IgD-negative memory B cell (primary cell): ENCODE measurements at regions not wholly inside any gene's neighbourhood (a gene's known extent, or its start where the extent isn't known, plus 50 kb on each side); places are given as distances from the start of the nearest gene placed in this dataset.

ENCODE experiments used
- H3K27ac Mint-ChIP-seq, 3 donors: one replicate each; pipeline ENCODE4 v1.8.0; 2020 to 2022; ENCODE audit warnings: mild to moderate bottlenecking in 3 of 3, mixed read lengths in 3 of 3, moderate library complexity in 1 of 3
- H3K27me3 Mint-ChIP-seq: one replicate; pipeline ENCODE4 v1.8.0; 2021; ENCODE audit warnings: mixed read lengths
- H3K36me3 Mint-ChIP-seq: one replicate; pipeline ENCODE4 v1.8.0; 2020; ENCODE audit warnings: mild to moderate bottlenecking, mixed read lengths
- H3K4me1 Mint-ChIP-seq, 3 donors: one replicate each; pipeline ENCODE4 v1.8.0; 2020 to 2022; ENCODE audit warnings: mixed read lengths in 3 of 3, mild to moderate bottlenecking in 1 of 3
- H3K4me3 Mint-ChIP-seq, 4 donors: one replicate each; pipeline ENCODE4 v1.8.0; 2020 to 2022; ENCODE audit warnings: mild to moderate bottlenecking in 4 of 4, mixed read lengths in 4 of 4, moderate library complexity in 3 of 4
- H3K9me3 Mint-ChIP-seq, 3 donors: one replicate each; pipeline ENCODE4 v1.8.0; 2020 to 2021; ENCODE audit warnings: mixed read lengths in 3 of 3, mild to moderate bottlenecking in 1 of 3

GRCh38 chr2:133654949-133655348 lies 86.7 kb upstream of the NCKAP5 start:
- no peak overlapping the region for H3K27ac Mint-ChIP-seq
- no peaks in the 10 kb centered on the region for H3K4me1 Mint-ChIP-seq
- peaks cover 0 to 2% (median 0%) of the 10 kb centered on the region in 3 donors for H3K9me3 Mint-ChIP-seq
- H3K4me3 Mint-ChIP-seq = no peak overlapping the region
- no peaks in the 10 kb centered on the region for H3K36me3 Mint-ChIP-seq
- peaks cover 4% of the 10 kb centered on the region for H3K27me3 Mint-ChIP-seq

- Mint-ChIP-seq H3K4me3 (no peak overlapping the region), H3K9me3 (peaks cover 0 to 2% (median 0%) of the 10 kb centered on the region in 3 donors), H3K4me1 (no peaks in the 10 kb centered on the region), H3K36me3 (no peaks in the 10 kb centered on the region), H3K27me3 (peaks cover 4% of the 10 kb centered on the region), H3K27ac (no peak overlapping the region)
These were observed 87.3 kb upstream of the NCKAP5 start for GRCh38 chr2:133655610-133656009.

- Mint-ChIP-seq H3K27me3 (peaks cover 4% of the 10 kb centered on the region), H3K27ac (no peak overlapping the region), H3K4me1 (no peaks in the 10 kb centered on the region), H3K4me3 (no peak overlapping the region), H3K36me3 (no peaks in the 10 kb centered on the region), H3K9me3 (peaks cover 0 to 2% (median 0%) of the 10 kb centered on the region in 3 donors)
These were observed 89.3 kb upstream of the NCKAP5 start for GRCh38 chr2:133657591-133657990.

- no peak overlapping the region for H3K27ac Mint-ChIP-seq
- peaks cover 4% of the 10 kb centered on the region for H3K27me3 Mint-ChIP-seq
- peaks cover 0 to 2% (median 0%) of the 10 kb centered on the region in 3 donors for H3K9me3 Mint-ChIP-seq
- H3K36me3 Mint-ChIP-seq = no peaks in the 10 kb centered on the region
- no peaks in the 10 kb centered on the region for H3K4me1 Mint-ChIP-seq
- no peak overlapping the region for H3K4me3 Mint-ChIP-seq
These were observed 90.0 kb upstream of the NCKAP5 start for GRCh38 chr2:133658020-133658903.

- H3K36me3 Mint-ChIP-seq = peaks cover 2% of the 10 kb centered on the region
- peaks cover 0 to 2% (median 0%) of the 10 kb centered on the region in 3 donors for H3K9me3 Mint-ChIP-seq
- H3K4me3 Mint-ChIP-seq = no peak overlapping the region
- H3K27me3 Mint-ChIP-seq = peaks cover 4% of the 10 kb centered on the region
- no peak overlapping the region for H3K27ac Mint-ChIP-seq
- no peaks in the 10 kb centered on the region for H3K4me1 Mint-ChIP-seq
These were observed 92.2 kb upstream of the NCKAP5 start for GRCh38 chr2:133660510-133660909.

- Mint-ChIP-seq H3K27me3 (peaks cover 4% of the 10 kb centered on the region), H3K36me3 (peaks cover 2% of the 10 kb centered on the region), H3K9me3 (peaks cover 0 to 2% (median 0%) of the 10 kb centered on the region in 3 donors), H3K4me1 (no peaks in the 10 kb centered on the region), H3K4me3 (no peak overlapping the region), H3K27ac (no peak overlapping the region)
These were observed 93.1 kb upstream of the NCKAP5 start for GRCh38 chr2:133661392-133661791.

- Mint-ChIP-seq H3K4me1 (no peaks in the 10 kb centered on the region), H3K9me3 (peaks cover 0 to 4% (median 3%) of the 10 kb centered on the region in 3 donors), H3K27ac (no peak overlapping the region), H3K4me3 (no peak overlapping the region), H3K36me3 (peaks cover 4% of the 10 kb centered on the region), H3K27me3 (no peaks in the 10 kb centered on the region)
These were observed 98.4 kb upstream of the NCKAP5 start for GRCh38 chr2:133666621-133667020.

GRCh38 chr2:133667085-133667484 lies 98.8 kb upstream of the NCKAP5 start:
- H3K27ac Mint-ChIP-seq = no peak overlapping the region
- H3K36me3 Mint-ChIP-seq = peaks cover 4% of the 10 kb centered on the region
- peaks cover 0 to 4% (median 3%) of the 10 kb centered on the region in 3 donors for H3K9me3 Mint-ChIP-seq
- no peaks in the 10 kb centered on the region for H3K4me1 Mint-ChIP-seq
- no peak overlapping the region for H3K4me3 Mint-ChIP-seq
- no peaks in the 10 kb centered on the region for H3K27me3 Mint-ChIP-seq

- Mint-ChIP-seq H3K4me1 (no peaks in the 10 kb centered on the region), H3K36me3 (peaks cover 4% of the 10 kb centered on the region), H3K9me3 (peaks cover 0 to 4% (median 3%) of the 10 kb centered on the region in 3 donors), H3K27ac (no peak overlapping the region), H3K27me3 (no peaks in the 10 kb centered on the region), H3K4me3 (no peak overlapping the region)
These were observed 99.7 kb upstream of the NCKAP5 start for GRCh38 chr2:133667968-133668367.

GRCh38 chr2:133668547-133668946 lies 100.3 kb upstream of the NCKAP5 start:
- Mint-ChIP-seq H3K27ac (no peak overlapping the region), H3K9me3 (peaks cover 0 to 4% (median 3%) of the 10 kb centered on the region in 3 donors), H3K4me1 (no peaks in the 10 kb centered on the region), H3K36me3 (peaks cover 4% of the 10 kb centered on the region), H3K4me3 (no peak overlapping the region), H3K27me3 (no peaks in the 10 kb centered on the region)

GRCh38 chr2:133673305-133673905 lies 105.1 kb upstream of the NCKAP5 start:
- Mint-ChIP-seq H3K4me3 (no peak overlapping the region), H3K27ac (no peak overlapping the region), H3K27me3 (peaks cover 7% of the 10 kb centered on the region), H3K36me3 (peaks cover 1% of the 10 kb centered on the region), H3K4me1 (peaks cover 0 to 1% (median 0%) of the 10 kb centered on the region in 3 donors), H3K9me3 (peaks cover 0 to 4% (median 3%) of the 10 kb centered on the region in 3 donors)

- Mint-ChIP-seq H3K36me3 (no peaks in the 10 kb centered on the region), H3K9me3 (peaks cover 0 to 3% (median 0%) of the 10 kb centered on the region in 3 donors), H3K4me1 (peaks cover 0 to 1% (median 0%) of the 10 kb centered on the region in 3 donors), H3K4me3 (no peak overlapping the region), H3K27me3 (peaks cover 7% of the 10 kb centered on the region), H3K27ac (no peak overlapping the region)
These were observed 105.8 kb upstream of the NCKAP5 start for GRCh38 chr2:133674066-133674432.

- Mint-ChIP-seq H3K4me3 (no peak overlapping the region), H3K9me3 (peaks cover 0 to 2% (median 0%) of the 10 kb centered on the region in 3 donors), H3K27ac (no peak overlapping the region), H3K4me1 (peaks cover 0 to 1% (median 0%) of the 10 kb centered on the region in 3 donors), H3K27me3 (peaks cover 7% of the 10 kb centered on the region), H3K36me3 (no peaks in the 10 kb centered on the region)
These were observed 106.4 kb upstream of the NCKAP5 start for GRCh38 chr2:133674433-133675331.

GRCh38 chr2:133676392-133677130 lies 108.3 kb upstream of the NCKAP5 start:
- peaks cover 0 to 1% (median 0%) of the 10 kb centered on the region in 3 donors for H3K4me1 Mint-ChIP-seq
- no peaks in the 10 kb centered on the region for H3K9me3 Mint-ChIP-seq
- no peaks in the 10 kb centered on the region for H3K36me3 Mint-ChIP-seq
- no peak overlapping the region for H3K4me3 Mint-ChIP-seq
- no peak overlapping the region for H3K27ac Mint-ChIP-seq
- H3K27me3 Mint-ChIP-seq = peaks cover 7% of the 10 kb centered on the region
